ENCODE measurements at regions not wholly inside any gene's neighbourhood (a gene's known extent, or its start where the extent isn't known, plus 50 kb on each side); places are given as distances from the start of the nearest gene placed in this dataset.

DNA sequence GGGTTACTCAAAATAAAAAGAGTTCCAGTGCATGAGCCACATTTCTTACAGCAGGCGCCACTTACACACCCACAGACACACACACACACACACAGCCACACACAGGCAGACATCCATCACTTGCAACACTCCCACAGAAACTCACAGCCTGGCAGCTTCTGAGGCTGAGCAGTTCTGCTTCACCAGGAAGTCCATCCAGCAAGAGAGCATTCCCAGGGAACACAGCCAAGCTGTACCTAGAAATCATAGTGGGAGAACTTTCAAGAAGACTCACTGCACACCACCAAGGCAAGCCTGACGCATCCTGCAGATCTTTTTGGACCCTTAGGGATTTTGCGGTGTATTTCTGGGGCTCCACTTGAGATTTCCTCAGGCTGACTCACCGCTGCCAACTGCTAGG is 140.9 kb upstream of the WSB1 start:
- Histone ChIP-seq H3K4me3 (ENCODE audit: low read length) (no peak overlapping the region), H2AFZ (ENCODE audit: low read length) (no peak overlapping the region), H3K36me3 (ENCODE audit: low read depth, low read length) (no peaks in the 10 kb centered on the region), H3K4me2 (ENCODE audit: low read length) (no peak overlapping the region), H3K79me2 (ENCODE audit: low read length) (no peaks in the 10 kb centered on the region), H4K20me1 (ENCODE audit: low read length) (no peaks in the 10 kb centered on the region), H3F3A (ENCODE audit: low read length, unreplicated experiment) (no peaks in the 10 kb centered on the region), H3K9me2 (replicated peaks; ENCODE audit: low read length) (no peaks in the 10 kb centered on the region), H3K9ac (ENCODE audit: low read length) (no peak overlapping the region), H3K27me3 (ENCODE audit: low read length) (no peaks in the 10 kb centered on the region), H3K27ac (ENCODE audit: low read length) (no peak overlapping the region), H3K4me1 (ENCODE audit: insufficient read depth, low read length) (no peaks in the 10 kb centered on the region), H3K9me3 (ENCODE audit: low read length) (no peaks in the 10 kb centered on the region)
- no peak for ATAC-seq
- TF ChIP-seq CTCF (conservative IDR thresholded peaks at IDR 0.05; ENCODE audit: low read depth, low read length) (no peak), EZH2 (IDR thresholded peaks at IDR 0.05; ENCODE audit: low read length, unreplicated experiment) (no peak), EZH2phosphoT487 (IDR thresholded peaks at IDR 0.05; ENCODE audit: borderline replicate concordance, low read length) (no peak)
- no TSS peak for BruUV-seq (replicated peaks)
- ChIA-PET POLR2A (ENCODE audit: unreplicated experiment) (no interaction called here), CTCF (no interaction called here)
- no peak for DNase-seq
- intact Hi-C loops (cut with micrococcal nuclease) = no loop called here

GRCh38 chr17:27155866-27156265 is 138.0 kb upstream of the WSB1 start:
- DNase-seq = no peak
- H3F3A ChIP-seq (ENCODE audit: low read length, unreplicated experiment) = no peaks in the 10 kb centered on the region
- no peak overlapping the region for H2AFZ ChIP-seq (ENCODE audit: low read length)
- H3K36me3 ChIP-seq (ENCODE audit: low read depth, low read length) = no peaks in the 10 kb centered on the region
- no peak overlapping the region for H3K4me2 ChIP-seq (ENCODE audit: low read length)
- H3K9me3 ChIP-seq (ENCODE audit: low read length) = no peaks in the 10 kb centered on the region
- intact Hi-C loops (cut with micrococcal nuclease) = no loop called here
- no peaks in the 10 kb centered on the region for H3K79me2 ChIP-seq (ENCODE audit: low read length)
- no peak overlapping the region for H3K9ac ChIP-seq (ENCODE audit: low read length)
- H3K27ac ChIP-seq (ENCODE audit: low read length) = no peak overlapping the region
- TF ChIP-seq EZH2 (IDR thresholded peaks at IDR 0.05; ENCODE audit: low read length, unreplicated experiment) = no peak
- no peak for TF ChIP-seq CTCF (conservative IDR thresholded peaks at IDR 0.05; ENCODE audit: low read depth, low read length)
- TF ChIP-seq EZH2phosphoT487 (IDR thresholded peaks at IDR 0.05; ENCODE audit: borderline replicate concordance, low read length) = no peak
- no peaks in the 10 kb centered on the region for H3K27me3 ChIP-seq (ENCODE audit: low read length)
- H3K9me2 ChIP-seq (replicated peaks; ENCODE audit: low read length) = no peaks in the 10 kb centered on the region
- no peaks in the 10 kb centered on the region for H4K20me1 ChIP-seq (ENCODE audit: low read length)
- BruUV-seq (replicated peaks) = no TSS peak
- ChIA-PET CTCF (no interaction called here), POLR2A (ENCODE audit: unreplicated experiment) (no interaction called here)
- H3K4me1 ChIP-seq (ENCODE audit: insufficient read depth, low read length) = no peaks in the 10 kb centered on the region
- H3K4me3 ChIP-seq (ENCODE audit: low read length) = no peak overlapping the region
- no peak for ATAC-seq

GRCh38 chr17:27157297-27157696 is 136.6 kb upstream of the WSB1 start:
- ChIA-PET POLR2A (ENCODE audit: unreplicated experiment) (no interaction called here), CTCF (no interaction called here)
- TF ChIP-seq CTCF (conservative IDR thresholded peaks at IDR 0.05; ENCODE audit: low read depth, low read length) = no peak
- no peak for TF ChIP-seq EZH2phosphoT487 (IDR thresholded peaks at IDR 0.05; ENCODE audit: borderline replicate concordance, low read length)
- no peak for TF ChIP-seq EZH2 (IDR thresholded peaks at IDR 0.05; ENCODE audit: low read length, unreplicated experiment)
- H3K36me3 ChIP-seq (ENCODE audit: low read depth, low read length) = no peaks in the 10 kb centered on the region
- no peaks in the 10 kb centered on the region for H3K27me3 ChIP-seq (ENCODE audit: low read length)
- H3K79me2 ChIP-seq (ENCODE audit: low read length) = no peaks in the 10 kb centered on the region
- H3K9me3 ChIP-seq (ENCODE audit: low read length) = no peaks in the 10 kb centered on the region
- ATAC-seq = no peak
- no TSS peak for BruUV-seq (replicated peaks)
- no peak for DNase-seq
- H2AFZ ChIP-seq (ENCODE audit: low read length) = no peak overlapping the region
- H3K4me3 ChIP-seq (ENCODE audit: low read length) = no peak overlapping the region
- no peaks in the 10 kb centered on the region for H3K9me2 ChIP-seq (replicated peaks; ENCODE audit: low read length)
- no peak overlapping the region for H3K4me2 ChIP-seq (ENCODE audit: low read length)
- H3F3A ChIP-seq (ENCODE audit: low read length, unreplicated experiment) = no peaks in the 10 kb centered on the region
- intact Hi-C loops (cut with micrococcal nuclease) = no loop called here
- no peak overlapping the region for H3K9ac ChIP-seq (ENCODE audit: low read length)
- H3K4me1 ChIP-seq (ENCODE audit: insufficient read depth, low read length) = no peaks in the 10 kb centered on the region
- no peak overlapping the region for H3K27ac ChIP-seq (ENCODE audit: low read length)
- no peaks in the 10 kb centered on the region for H4K20me1 ChIP-seq (ENCODE audit: low read length)
